ENCODE measurements at regions not wholly inside any gene's neighbourhood (a gene's known extent, or its start where the extent isn't known, plus 50 kb on each side); places are given as distances from the start of the nearest gene placed in this dataset.

GRCh38 chr13:56020425-56020824, 1120.3 kb upstream of the PRR20A start:
- TF ChIP-seq CSRNP3 (CRISPR knock-in tag; IDR thresholded peaks at IDR 0.05): no peak
- no peak for TF ChIP-seq OSR1 (CRISPR knock-in tag; IDR thresholded peaks at IDR 0.05)
- TF ChIP-seq ISL1 (CRISPR knock-in tag; IDR thresholded peaks at IDR 0.05): no peak
- TF ChIP-seq PATZ1 (CRISPR knock-in tag; IDR thresholded peaks at IDR 0.05; ENCODE audit: borderline replicate concordance): no peak
- no peak for TF ChIP-seq TCF4 (CRISPR knock-in tag; IDR thresholded peaks at IDR 0.05; ENCODE audit: borderline replicate concordance)
- no peak for TF ChIP-seq CREB5 (CRISPR knock-in tag; IDR thresholded peaks at IDR 0.05; ENCODE audit: low read depth)
- TF ChIP-seq ARNTL (CRISPR knock-in tag; IDR thresholded peaks at IDR 0.05; ENCODE audit: borderline replicate concordance, low read depth): no peak
- TF ChIP-seq ZFP30 (CRISPR knock-in tag; IDR thresholded peaks at IDR 0.05): no peak
- no peak for TF ChIP-seq ZC3H10 (CRISPR knock-in tag; IDR thresholded peaks at IDR 0.05)
- TF ChIP-seq ZFP3 (CRISPR knock-in tag; IDR thresholded peaks at IDR 0.05): no peak
- no peak for TF ChIP-seq POU6F1 (CRISPR knock-in tag; IDR thresholded peaks at IDR 0.05; ENCODE audit: borderline replicate concordance, low read depth)
